OCI-M1 (cell line): ENCODE measurements at regions not wholly inside any gene's neighbourhood (a gene's known extent, or its start where the extent isn't known, plus 50 kb on each side); places are given as distances from the start of the nearest gene placed in this dataset.

Experiments
- DNase-seq: peaks from one replicate; lab custom pipeline; 2025; lab: John Stamatoyannopoulos, UW

GRCh38 chr2:5401115-5401657 is 291.0 kb upstream of the SOX11 start:
- DNase-seq = no peak

GRCh38 chr2:5403392-5403791 is 288.8 kb upstream of the SOX11 start:
- no peak for DNase-seq

- DNase-seq = no peak
Observed at GRCh38 chr2:5409898-5410381, 282.2 kb upstream of the SOX11 start.

- no peak for DNase-seq
Observed at GRCh38 chr2:5410991-5411700, 281.0 kb upstream of the SOX11 start.

GRCh38 chr2:5412001-5412400 is 280.2 kb upstream of the SOX11 start:
- no peak for DNase-seq

- no peak for DNase-seq
Observed at GRCh38 chr2:5433855-5434254, 258.3 kb upstream of the SOX11 start.

GRCh38 chr2:5437375-5437774 is 254.8 kb upstream of the SOX11 start:
- no peak for DNase-seq

- DNase-seq = no peak
Observed at GRCh38 chr2:5440174-5440573, 252.0 kb upstream of the SOX11 start.

- no peak for DNase-seq
Observed at GRCh38 chr2:5442736-5443135, 249.4 kb upstream of the SOX11 start.

- DNase-seq = no peak
Observed at GRCh38 chr2:5444168-5444567, 248.0 kb upstream of the SOX11 start.

GRCh38 chr2:5444854-5445253 is 247.3 kb upstream of the SOX11 start:
- DNase-seq = no peak

- DNase-seq = no peak
Observed at GRCh38 chr2:5449867-5450266, 242.3 kb upstream of the SOX11 start.

GRCh38 chr2:5453220-5454050 is 238.7 kb upstream of the SOX11 start:
- DNase-seq = no peak

- no peak for DNase-seq
Observed at GRCh38 chr2:5454051-5454390, 238.2 kb upstream of the SOX11 start.

- DNase-seq = no peak
Observed at GRCh38 chr2:5459041-5459440, 233.1 kb upstream of the SOX11 start.

- DNase-seq = no peak
Observed at GRCh38 chr2:5464657-5465056, 227.5 kb upstream of the SOX11 start.

- no peak for DNase-seq
Observed at GRCh38 chr2:5465859-5466258, 226.3 kb upstream of the SOX11 start.

GRCh38 chr2:5467178-5467905 is 224.8 kb upstream of the SOX11 start:
- no peak for DNase-seq

- DNase-seq = no peak
Observed at GRCh38 chr2:5472673-5473072, 219.5 kb upstream of the SOX11 start.

- DNase-seq = no peak
Observed at GRCh38 chr2:5473635-5474034, 218.5 kb upstream of the SOX11 start.

GRCh38 chr2:5474716-5475115 is 217.5 kb upstream of the SOX11 start:
- no peak for DNase-seq

GRCh38 chr2:5479265-5479928 is 212.8 kb upstream of the SOX11 start:
- DNase-seq = no peak
